Mucosa of gallbladder (tissue), 1 donor: ENCODE measurements at regions not wholly inside any gene's neighbourhood (a gene's known extent, or its start where the extent isn't known, plus 50 kb on each side); places are given as distances from the start of the nearest gene placed in this dataset.

Experiments
- DNase-seq: peaks from one replicate; pipeline ENCODE4 v3.0.0-alpha.2; 2020; ENCODE audit warnings: low spot score
- donor health status: DM: no; HTN: no; CAD: no.

DNA sequence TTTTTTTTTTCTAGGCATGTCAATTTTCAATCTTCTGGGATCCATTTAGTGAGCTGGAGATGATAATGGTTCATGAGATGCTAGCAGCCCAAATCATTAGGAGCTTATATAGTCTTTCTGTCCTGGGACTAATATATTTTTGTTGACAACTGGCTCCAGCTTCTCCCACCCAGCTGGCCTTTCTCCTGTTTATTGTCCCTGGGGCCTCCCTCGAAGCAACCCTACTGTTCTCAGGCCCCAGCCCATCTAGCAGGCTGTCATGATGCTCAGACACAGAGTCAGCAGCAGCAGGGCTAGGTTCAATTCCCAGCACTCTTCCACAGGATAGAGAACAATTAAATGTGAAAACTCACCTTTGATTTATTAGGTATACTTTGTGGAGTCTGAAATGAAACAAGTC lies 127.6 kb upstream of the MID1 start:
- DNase-seq = no peak

GRCh38 chrX:10749113-10749512 lies 128.7 kb upstream of the MID1 start:
- DNase-seq = no peak

- DNase-seq = no peak
Observed at GRCh38 chrX:10750581-10750980, 130.2 kb upstream of the MID1 start.

GRCh38 chrX:10753116-10753515 lies 132.7 kb upstream of the MID1 start:
- DNase-seq = no peak

DNA sequence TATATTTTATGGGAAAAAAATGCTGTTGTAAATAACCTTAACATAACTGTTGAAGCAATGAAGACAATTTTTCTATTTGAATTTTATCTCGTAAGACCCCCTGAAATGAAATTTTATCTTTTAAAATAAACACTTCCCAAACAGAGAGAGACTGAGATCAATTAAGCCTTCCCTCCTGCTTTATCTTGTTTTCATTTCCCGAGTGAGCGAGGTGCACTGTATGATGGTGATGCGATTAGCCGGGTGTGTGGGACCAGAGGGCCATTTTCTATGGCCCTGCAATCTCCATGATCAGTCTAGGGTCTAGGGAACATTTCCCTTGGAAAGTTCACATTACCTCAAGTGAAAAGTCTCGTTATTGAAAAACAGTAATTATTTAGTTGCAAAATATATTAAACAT lies 134.1 kb upstream of the MID1 start:
- no peak for DNase-seq

- peak; percentile 11 for DNase-seq
Observed at GRCh38 chrX:10755439-10756334, 135.3 kb upstream of the MID1 start.

GRCh38 chrX:10756441-10756840 lies 136.1 kb upstream of the MID1 start:
- no peak for DNase-seq

DNA sequence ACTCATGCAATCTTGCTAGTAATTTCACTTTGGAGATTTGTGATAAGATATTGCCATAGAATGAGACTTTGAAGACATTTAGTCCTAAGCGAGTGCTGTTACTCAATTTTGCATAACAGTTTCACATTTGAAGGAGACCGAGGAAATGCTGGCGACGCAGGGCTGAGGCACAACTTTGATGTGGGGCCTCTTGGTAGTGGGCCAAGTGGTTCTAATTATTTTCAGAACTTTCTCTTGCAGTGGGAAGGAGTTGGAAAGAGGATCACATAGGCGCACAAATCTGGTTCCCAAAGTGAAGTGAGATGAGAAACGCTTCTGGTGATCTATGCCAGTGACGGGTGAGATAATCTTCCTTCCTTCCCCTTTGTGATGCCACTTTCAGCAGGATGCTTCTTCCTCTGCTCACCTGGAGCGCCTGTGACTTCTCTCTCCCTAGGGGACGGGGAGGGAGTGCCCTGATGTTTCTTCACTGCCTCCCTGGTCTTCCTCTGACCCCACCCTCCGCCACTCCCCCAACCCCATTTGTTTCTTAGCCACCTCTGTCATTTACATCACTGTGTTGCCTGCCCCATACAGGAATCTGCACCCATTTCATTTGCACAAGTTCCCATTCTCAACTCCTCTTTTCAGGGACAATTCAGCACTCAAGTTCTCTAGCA lies 138.9 kb upstream of the MID1 start:
- no peak for DNase-seq

GRCh38 chrX:10761447-10761846 lies 141.1 kb upstream of the MID1 start:
- no peak for DNase-seq

DNA sequence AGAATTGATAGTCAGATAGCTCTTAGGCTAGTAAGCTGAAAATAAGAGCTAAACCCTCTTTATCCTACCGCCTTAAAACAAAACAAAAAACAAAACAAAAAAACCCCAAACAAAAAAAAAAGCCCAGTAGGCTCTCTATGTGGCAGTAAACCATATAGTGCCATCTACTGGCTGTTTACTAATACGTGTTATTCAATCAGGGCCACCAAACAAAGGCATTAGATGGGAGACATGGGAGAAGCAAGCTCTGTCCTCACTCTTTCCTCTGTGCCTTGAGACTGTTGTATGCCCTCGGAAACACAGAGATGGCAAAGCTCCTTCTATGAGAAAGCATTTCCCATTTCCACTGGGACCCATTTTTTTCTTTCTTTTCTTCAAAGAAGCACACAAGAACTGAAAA lies 148.8 kb upstream of the MID1 start:
- DNase-seq = no peak

GRCh38 chrX:10769696-10770619 lies 149.6 kb upstream of the MID1 start:
- DNase-seq = no peak

- no peak for DNase-seq
Observed at GRCh38 chrX:10773318-10773717, 152.9 kb upstream of the MID1 start.

DNA sequence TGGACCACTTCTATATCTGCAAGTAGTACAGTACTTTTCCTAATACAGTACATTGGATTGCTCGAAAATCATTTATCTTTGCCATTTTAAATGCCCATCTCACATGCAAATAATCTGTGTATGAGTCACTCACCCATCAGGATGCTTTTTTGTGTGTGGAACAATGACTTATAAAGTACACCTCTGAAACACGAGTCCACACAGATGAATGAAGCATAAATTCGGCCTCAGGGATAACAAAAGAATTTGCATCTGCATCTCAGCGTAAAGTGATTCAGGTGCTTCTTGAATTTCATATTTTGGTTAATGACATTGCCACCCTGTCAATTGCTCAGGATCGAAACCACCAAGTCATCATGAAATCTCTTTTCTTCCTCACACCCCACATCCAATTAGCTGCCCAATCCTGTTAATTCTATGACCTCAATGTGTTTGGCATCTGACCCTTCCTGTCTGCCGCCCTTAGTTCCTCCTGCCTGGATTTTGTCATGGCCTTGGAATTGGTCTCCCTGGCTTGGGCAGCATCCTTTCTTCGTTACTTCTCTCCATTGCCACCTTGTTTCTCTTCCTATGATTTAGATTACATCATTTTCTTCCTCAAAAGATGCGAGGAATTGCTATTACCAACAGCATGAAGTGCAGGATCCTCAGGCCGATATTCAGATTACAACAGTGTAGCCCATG lies 161.6 kb upstream of the MID1 start:
- no peak for DNase-seq

- DNase-seq = no peak
Observed at GRCh38 chrX:10783451-10783995, 163.1 kb upstream of the MID1 start.

- DNase-seq = no peak
Observed at GRCh38 chrX:10787264-10787663, 166.9 kb upstream of the MID1 start.

DNA sequence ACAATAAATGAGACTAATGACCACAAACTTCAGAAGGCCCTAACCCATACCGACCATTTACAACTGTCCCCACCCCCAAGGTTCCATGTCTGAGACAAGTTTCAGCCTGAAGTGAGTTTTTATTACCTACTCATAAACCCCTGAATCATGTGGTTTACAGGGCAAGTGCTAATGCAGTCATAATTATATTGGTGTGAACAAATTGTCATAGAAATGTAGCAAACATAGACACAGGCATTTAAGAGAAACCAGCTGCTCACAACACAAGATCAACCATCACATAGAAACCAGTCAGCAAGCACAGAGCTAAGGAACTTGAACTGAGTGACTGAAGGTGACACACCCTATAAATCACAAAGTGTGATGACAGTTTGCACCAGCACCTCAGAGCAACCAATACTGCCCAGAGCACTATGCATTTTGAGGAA lies 173.8 kb upstream of the MID1 start:
- DNase-seq = no peak

DNA sequence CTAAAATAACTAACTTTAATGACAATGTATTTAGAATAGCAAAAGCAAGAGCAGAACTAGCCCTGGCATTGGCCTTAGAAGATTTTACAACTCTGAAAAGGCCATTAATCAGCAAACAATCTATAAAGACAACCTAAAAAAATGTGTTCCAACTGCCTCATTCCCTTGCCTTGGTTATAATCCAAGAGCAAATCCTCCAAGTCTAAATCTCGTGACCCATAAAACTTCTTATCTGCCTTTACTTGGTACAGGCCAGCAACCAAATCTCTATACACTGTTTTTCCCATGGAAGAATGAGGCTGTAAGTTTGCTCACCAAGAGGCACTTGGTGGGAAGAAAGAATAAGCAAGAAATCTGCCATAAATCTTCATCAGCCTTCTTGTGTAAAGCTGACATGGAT lies 175.3 kb upstream of the MID1 start:
- DNase-seq = no peak

DNA sequence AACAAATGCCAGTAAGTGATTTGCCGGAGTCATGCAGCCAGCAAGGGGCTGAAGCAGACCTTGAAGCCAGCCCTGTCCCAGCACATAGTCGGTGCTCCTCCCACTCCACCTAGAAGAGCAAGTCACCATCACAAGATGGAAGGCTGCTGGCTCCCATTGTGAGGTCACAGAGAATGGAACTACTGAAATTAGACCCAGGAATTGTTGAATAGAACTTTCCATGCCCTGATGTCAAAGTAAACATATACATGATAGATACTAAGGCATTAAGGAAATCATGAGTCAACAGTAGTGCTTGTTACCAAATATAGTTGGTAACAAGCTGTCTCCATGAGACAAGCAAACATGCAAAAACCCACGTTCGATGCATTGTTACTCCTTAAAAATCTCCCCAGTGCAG lies 177.1 kb upstream of the MID1 start:
- no peak for DNase-seq

- DNase-seq = no peak
Observed at GRCh38 chrX:10798041-10798440, 177.7 kb upstream of the MID1 start.

DNA sequence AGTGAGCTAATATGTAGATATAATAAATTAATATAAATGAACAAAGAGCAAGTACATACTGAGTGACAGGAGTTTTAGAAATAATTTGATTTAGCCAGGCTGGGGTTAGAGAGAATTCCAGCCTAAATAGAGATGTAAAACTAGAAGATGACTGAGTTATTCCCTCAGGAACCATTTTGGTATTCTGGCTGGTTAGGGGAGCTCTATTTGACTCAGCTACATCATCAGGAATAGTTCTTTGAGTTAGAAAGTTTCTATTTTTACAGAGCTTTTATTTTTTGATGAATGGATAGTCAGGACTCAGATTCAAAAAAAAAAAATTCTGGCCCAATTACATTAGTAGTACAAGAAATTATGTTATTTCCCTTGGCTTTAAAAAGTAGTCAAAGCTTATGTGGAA lies 180.4 kb upstream of the MID1 start:
- DNase-seq = no peak

GRCh38 chrX:10811111-10811510 lies 190.7 kb upstream of the MID1 start:
- DNase-seq = no peak
